ENCODE measurements at regions not wholly inside any gene's neighbourhood (a gene's known extent, or its start where the extent isn't known, plus 50 kb on each side); places are given as distances from the start of the nearest gene placed in this dataset.

DNA sequence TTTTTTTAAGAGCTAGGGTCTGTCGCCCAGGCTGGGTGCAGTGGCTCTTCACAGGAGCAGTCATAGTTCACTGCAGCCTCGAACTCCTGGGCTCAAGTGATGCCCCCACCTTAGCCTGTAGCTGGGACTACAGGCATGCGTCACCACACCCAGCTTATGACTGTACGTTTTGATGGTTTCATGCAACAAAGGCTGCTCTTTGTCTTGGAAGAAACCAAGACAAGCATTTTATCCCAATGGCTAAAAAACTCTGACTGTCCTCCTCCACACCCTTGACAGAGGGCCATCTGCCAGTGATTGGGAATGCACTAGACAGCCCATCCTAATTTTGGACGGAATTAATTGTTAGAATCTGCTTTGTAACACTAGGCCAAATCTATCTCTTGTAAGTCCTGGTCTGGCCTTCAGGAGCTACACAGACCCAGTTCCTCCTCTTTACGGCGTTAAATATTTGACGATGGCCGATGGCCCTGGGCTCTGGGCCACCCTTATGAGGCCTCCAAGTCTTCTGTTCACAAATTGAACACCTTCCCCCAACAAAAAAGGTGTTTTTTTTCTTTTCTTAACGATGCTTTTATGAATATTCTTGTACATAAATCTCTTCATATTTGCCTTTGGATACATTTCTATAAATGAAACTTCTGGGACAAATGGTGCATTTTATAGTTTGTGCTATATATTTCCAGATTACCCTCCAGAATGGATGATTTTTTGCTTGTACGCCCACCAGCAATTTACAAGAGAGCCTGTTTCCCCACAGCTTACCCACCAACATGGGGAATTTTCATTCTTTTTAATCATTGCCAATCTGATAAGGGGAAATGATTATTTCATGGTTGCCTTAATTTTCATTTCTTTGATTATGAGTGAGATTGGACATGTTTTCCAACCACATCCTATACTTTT is 104.8 kb upstream of the SLC25A33 start:
- no peaks in the 10 kb centered on the region for H3K36me3 ChIP-seq (ENCODE audit: insufficient read depth, low read length)
- H3K9ac ChIP-seq (ENCODE audit: low read length): no peak overlapping the region
- H3K4me1 ChIP-seq (ENCODE audit: insufficient read depth, low read length): peaks cover 8% of the 10 kb centered on the region
- H3K9me3 ChIP-seq (ENCODE audit: low read length): no peaks in the 10 kb centered on the region
- no peak overlapping the region for H3K4me3 ChIP-seq (ENCODE audit: low read depth in 1 of 2, low read length in 2 of 2)
- no peak overlapping the region for H3K27ac ChIP-seq (ENCODE audit: low read depth, low read length)
- no peaks in the 10 kb centered on the region for H3K27me3 ChIP-seq (ENCODE audit: control insufficient read depth in 1 of 2, insufficient read depth in 2 of 2, low read length in 2 of 2)

DNA sequence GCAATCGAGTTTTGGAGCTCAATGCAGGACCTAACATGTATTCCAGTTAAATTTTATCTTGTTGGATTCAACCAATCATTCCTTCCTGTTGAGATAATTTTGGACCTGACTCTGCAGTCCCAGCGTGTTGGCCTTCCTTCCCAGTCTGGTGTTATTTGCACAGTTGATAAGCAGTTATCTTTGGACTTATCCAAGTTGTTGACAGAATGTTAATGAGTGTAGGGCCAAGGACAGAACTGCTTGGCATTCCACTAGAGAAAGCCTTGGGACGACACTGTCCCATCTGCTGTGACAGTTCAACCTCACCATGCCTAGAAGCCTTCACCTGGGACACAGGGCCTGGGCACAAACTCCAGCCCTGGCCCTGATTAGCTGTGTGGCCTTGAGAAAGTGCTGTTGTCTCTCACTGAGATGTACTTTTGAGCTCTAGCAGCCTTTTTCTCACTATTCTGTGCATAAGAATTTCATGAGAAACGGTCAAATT is 104.1 kb upstream of the SLC25A33 start:
- Histone ChIP-seq H3K4me3 (ENCODE audit: low read depth in 1 of 2, low read length in 2 of 2) (no peak overlapping the region), H3K4me1 (ENCODE audit: insufficient read depth, low read length) (peaks cover 3% of the 10 kb centered on the region), H3K9me3 (ENCODE audit: low read length) (no peaks in the 10 kb centered on the region), H3K27ac (ENCODE audit: low read depth, low read length) (no peak overlapping the region), H3K36me3 (ENCODE audit: insufficient read depth, low read length) (no peaks in the 10 kb centered on the region), H3K9ac (ENCODE audit: low read length) (no peak overlapping the region), H3K27me3 (ENCODE audit: control insufficient read depth in 1 of 2, insufficient read depth in 2 of 2, low read length in 2 of 2) (no peaks in the 10 kb centered on the region)

GRCh38 chr1:9435854-9436640 is 103.2 kb upstream of the SLC25A33 start:
- H3K4me3 ChIP-seq (ENCODE audit: low read depth in 1 of 2, low read length in 2 of 2): no peak overlapping the region
- no peak overlapping the region for H3K9ac ChIP-seq (ENCODE audit: low read length)
- H3K27ac ChIP-seq (ENCODE audit: low read depth, low read length): no peak overlapping the region
- peaks cover 3% of the 10 kb centered on the region for H3K4me1 ChIP-seq (ENCODE audit: insufficient read depth, low read length)
- H3K36me3 ChIP-seq (ENCODE audit: insufficient read depth, low read length): no peaks in the 10 kb centered on the region
- no peaks in the 10 kb centered on the region for H3K9me3 ChIP-seq (ENCODE audit: low read length)
- H3K27me3 ChIP-seq (ENCODE audit: control insufficient read depth in 1 of 2, insufficient read depth in 2 of 2, low read length in 2 of 2): no peaks in the 10 kb centered on the region

DNA sequence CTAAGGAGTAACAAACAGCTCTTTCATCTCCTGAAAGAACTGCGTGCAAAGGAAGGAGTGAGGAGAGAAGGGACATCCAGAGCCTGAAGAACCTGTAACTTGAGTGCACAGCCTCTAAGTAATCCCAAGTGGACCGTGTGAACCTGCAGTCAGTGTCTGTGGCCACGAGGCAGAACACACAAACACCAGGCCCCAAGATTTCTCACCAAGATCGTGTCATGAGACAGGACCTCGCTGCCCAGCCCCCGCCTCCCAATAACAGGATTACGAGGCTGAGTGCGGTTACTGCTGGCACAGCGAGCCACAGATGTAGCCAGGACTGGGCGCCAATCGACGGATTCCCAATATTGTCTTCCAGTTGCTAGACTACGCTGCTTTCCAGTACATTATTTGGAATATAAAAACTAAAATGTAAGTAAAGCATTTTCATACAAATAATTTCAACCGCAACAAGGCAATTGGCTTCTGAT is 101.3 kb upstream of the SLC25A33 start:
- Histone ChIP-seq H3K27ac (ENCODE audit: low read depth, low read length) (no peak overlapping the region), H3K27me3 (ENCODE audit: control insufficient read depth in 1 of 2, insufficient read depth in 2 of 2, low read length in 2 of 2) (no peaks in the 10 kb centered on the region), H3K9ac (ENCODE audit: low read length) (no peak overlapping the region), H3K4me3 (ENCODE audit: low read depth in 1 of 2, low read length in 2 of 2) (no peak overlapping the region), H3K4me1 (ENCODE audit: insufficient read depth, low read length) (peaks cover 3% of the 10 kb centered on the region), H3K36me3 (ENCODE audit: insufficient read depth, low read length) (no peaks in the 10 kb centered on the region), H3K9me3 (ENCODE audit: low read length) (no peaks in the 10 kb centered on the region)

- no peak overlapping the region for H3K9ac ChIP-seq (ENCODE audit: low read length)
- no peaks in the 10 kb centered on the region for H3K27me3 ChIP-seq (ENCODE audit: control insufficient read depth in 1 of 2, insufficient read depth in 2 of 2, low read length in 2 of 2)
- no peak overlapping the region for H3K4me3 ChIP-seq (ENCODE audit: low read depth in 1 of 2, low read length in 2 of 2)
- no peaks in the 10 kb centered on the region for H3K36me3 ChIP-seq (ENCODE audit: insufficient read depth, low read length)
- H3K9me3 ChIP-seq (ENCODE audit: low read length): no peaks in the 10 kb centered on the region
- peaks cover 3% of the 10 kb centered on the region for H3K4me1 ChIP-seq (ENCODE audit: insufficient read depth, low read length)
- no peak overlapping the region for H3K27ac ChIP-seq (ENCODE audit: low read depth, low read length)
Measured at GRCh38 chr1:9438431-9439073, 100.7 kb upstream of the SLC25A33 start.

- Histone ChIP-seq H3K9ac (ENCODE audit: low read length) (no peak overlapping the region), H3K4me1 (ENCODE audit: insufficient read depth, low read length) (peaks cover 3% of the 10 kb centered on the region), H3K4me3 (ENCODE audit: low read depth in 1 of 2, low read length in 2 of 2) (no peak overlapping the region), H3K9me3 (ENCODE audit: low read length) (no peaks in the 10 kb centered on the region), H3K27me3 (ENCODE audit: control insufficient read depth in 1 of 2, insufficient read depth in 2 of 2, low read length in 2 of 2) (no peaks in the 10 kb centered on the region), H3K27ac (ENCODE audit: low read depth, low read length) (no peak overlapping the region), H3K36me3 (ENCODE audit: insufficient read depth, low read length) (no peaks in the 10 kb centered on the region)
Measured at GRCh38 chr1:9439074-9439761, 100.0 kb upstream of the SLC25A33 start.

DNA sequence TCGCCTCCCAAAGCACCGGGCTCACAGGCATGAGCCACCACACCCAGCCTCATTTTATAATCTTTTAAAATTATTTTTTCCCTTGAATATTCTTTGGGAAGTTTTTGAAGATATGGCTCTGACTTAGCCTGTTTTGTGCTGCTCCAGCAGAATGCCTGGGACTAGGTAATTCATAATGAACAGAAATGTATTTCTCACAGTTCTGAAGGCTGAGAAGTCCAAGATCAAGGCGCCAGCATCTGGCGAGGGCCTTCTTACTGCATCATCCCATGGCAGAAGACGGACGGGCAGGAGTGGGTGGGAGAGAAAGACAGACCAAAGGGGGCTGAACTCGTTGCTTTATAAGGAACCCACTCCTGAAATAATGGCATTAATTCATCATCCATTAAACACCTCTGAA is 99.0 kb upstream of the SLC25A33 start:
- Histone ChIP-seq H3K36me3 (ENCODE audit: insufficient read depth, low read length) (no peaks in the 10 kb centered on the region), H3K9me3 (ENCODE audit: low read length) (no peaks in the 10 kb centered on the region), H3K27ac (ENCODE audit: low read depth, low read length) (no peak overlapping the region), H3K4me3 (ENCODE audit: low read depth in 1 of 2, low read length in 2 of 2) (no peak overlapping the region), H3K9ac (ENCODE audit: low read length) (no peak overlapping the region), H3K4me1 (ENCODE audit: insufficient read depth, low read length) (peaks cover 3% of the 10 kb centered on the region), H3K27me3 (ENCODE audit: control insufficient read depth in 1 of 2, insufficient read depth in 2 of 2, low read length in 2 of 2) (no peaks in the 10 kb centered on the region)

- Histone ChIP-seq H3K9me3 (ENCODE audit: low read length) (no peaks in the 10 kb centered on the region), H3K4me1 (ENCODE audit: insufficient read depth, low read length) (no peaks in the 10 kb centered on the region), H3K27ac (ENCODE audit: low read depth, low read length) (no peak overlapping the region), H3K9ac (ENCODE audit: low read length) (no peak overlapping the region), H3K27me3 (ENCODE audit: control insufficient read depth in 1 of 2, insufficient read depth in 2 of 2, low read length in 2 of 2) (no peaks in the 10 kb centered on the region), H3K4me3 (ENCODE audit: low read depth in 1 of 2, low read length in 2 of 2) (no peak overlapping the region), H3K36me3 (ENCODE audit: insufficient read depth, low read length) (no peaks in the 10 kb centered on the region)
Measured at GRCh38 chr1:9440763-9441194, 98.5 kb upstream of the SLC25A33 start.

DNA sequence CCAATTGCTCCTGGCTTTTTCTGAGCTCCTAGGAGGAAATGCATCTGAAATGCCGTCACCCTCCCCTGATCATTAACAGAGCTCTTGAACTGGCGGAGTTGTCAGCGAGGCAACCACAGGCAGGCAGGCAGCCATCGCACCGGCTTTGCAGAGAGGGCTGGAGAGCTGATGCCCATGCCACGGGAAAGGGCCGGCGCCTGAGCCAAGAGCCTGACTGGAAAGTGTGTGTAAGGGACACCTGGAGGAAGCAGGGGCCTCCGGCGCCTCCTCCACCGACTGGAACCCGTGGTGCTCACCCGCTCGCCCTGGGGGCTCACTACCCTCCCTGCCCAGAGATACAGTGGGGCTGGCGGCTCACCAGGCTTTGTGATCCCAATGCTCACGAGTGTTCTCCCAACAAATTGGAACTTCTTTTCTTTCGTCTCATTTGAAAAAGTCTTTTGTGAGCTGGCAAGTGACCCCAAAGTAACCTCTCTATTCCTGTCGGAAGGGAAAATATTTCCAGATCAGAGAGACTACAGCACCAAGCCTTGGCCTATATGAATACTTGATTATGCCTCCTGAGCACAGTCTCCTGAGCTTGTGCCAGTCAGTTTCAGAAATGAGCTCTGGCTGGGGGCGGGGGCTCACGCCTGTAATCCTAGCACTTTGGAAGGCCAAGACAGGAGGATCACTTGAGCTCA is 97.7 kb upstream of the SLC25A33 start:
- Histone ChIP-seq H3K36me3 (ENCODE audit: insufficient read depth, low read length) (no peaks in the 10 kb centered on the region), H3K9me3 (ENCODE audit: low read length) (no peaks in the 10 kb centered on the region), H3K9ac (ENCODE audit: low read length) (no peak overlapping the region), H3K27me3 (ENCODE audit: control insufficient read depth in 1 of 2, insufficient read depth in 2 of 2, low read length in 2 of 2) (no peaks in the 10 kb centered on the region), H3K27ac (ENCODE audit: low read depth, low read length) (peak overlapping the region; percentile 55), H3K4me3 (ENCODE audit: low read depth in 1 of 2, low read length in 2 of 2) (no peak overlapping the region), H3K4me1 (ENCODE audit: insufficient read depth, low read length) (no peaks in the 10 kb centered on the region)

GRCh38 chr1:9442278-9442846 is 96.9 kb upstream of the SLC25A33 start:
- H3K4me1 ChIP-seq (ENCODE audit: insufficient read depth, low read length): no peaks in the 10 kb centered on the region

More at GRCh38 chr1:9442278-9442846, 96.9 kb upstream of the SLC25A33 start:
- Histone ChIP-seq H3K36me3 (ENCODE audit: insufficient read depth, low read length) (no peaks in the 10 kb centered on the region), H3K9ac (ENCODE audit: low read length) (no peak overlapping the region), H3K9me3 (ENCODE audit: low read length) (no peaks in the 10 kb centered on the region), H3K27me3 (ENCODE audit: control insufficient read depth in 1 of 2, insufficient read depth in 2 of 2, low read length in 2 of 2) (no peaks in the 10 kb centered on the region), H3K4me3 (ENCODE audit: low read depth in 1 of 2, low read length in 2 of 2) (no peak overlapping the region), H3K27ac (ENCODE audit: low read depth, low read length) (no peak overlapping the region)
